Liver (tissue), 8 donors: ENCODE measurements at regions not wholly inside any gene's neighbourhood (a gene's known extent, or its start where the extent isn't known, plus 50 kb on each side); places are given as distances from the start of the nearest gene placed in this dataset.

Source experiments
- DNase-seq: peaks from one replicate; pipeline ENCODE4 v3.0.0-alpha.2; 2017; ENCODE audit warnings: low spot score
- H3K27ac ChIP-seq, 2 donors: one replicate each; pipeline ENCODE4 v1.7.0; 2013; ENCODE audit warnings: inconsistent platforms in 2 of 2, low read length in 2 of 2, control low read depth in 1 of 2, low read depth in 1 of 2, mild to moderate bottlenecking in 1 of 2
- H3K27me3 ChIP-seq, 4 donors: one replicate each; pipeline versions ENCODE4 v1.6.1 to v1.7.0; 2013; ENCODE audit warnings: low read length in 3 of 4, inconsistent platforms in 1 of 4, mild to moderate bottlenecking in 1 of 4, moderate library complexity in 1 of 4; ENCODE audit not compliant: control insufficient read depth in 4 of 4, insufficient read depth in 4 of 4
- H3K36me3 ChIP-seq, 4 donors: one replicate each; pipeline versions ENCODE4 v1.6.1 to v1.7.0; 2013; ENCODE audit warnings: low read length in 3 of 4, mild to moderate bottlenecking in 3 of 4, low read depth in 1 of 4, moderate library complexity in 1 of 4; ENCODE audit not compliant: control insufficient read depth in 4 of 4, insufficient read depth in 3 of 4
- H3K4me1 ChIP-seq, 4 donors: one replicate each; pipeline versions ENCODE4 v1.6.1 to v1.7.0; 2013; ENCODE audit warnings: low read length in 3 of 4, mild to moderate bottlenecking in 3 of 4, moderate library complexity in 1 of 4; ENCODE audit not compliant: control insufficient read depth in 4 of 4, insufficient read depth in 4 of 4
- H3K4me3 ChIP-seq, 3 donors: one replicate each; pipeline versions ENCODE4 v1.6.1 to v1.7.0; 2013; ENCODE audit warnings: low read length in 3 of 3, control low read depth in 1 of 3, low read depth in 1 of 3, mild to moderate bottlenecking in 1 of 3
- H3K9ac ChIP-seq, 2 donors: one replicate each; pipeline ENCODE4 v1.7.0; 2013; ENCODE audit warnings: low read length in 2 of 2, mild to moderate bottlenecking in 2 of 2, moderate library complexity in 2 of 2, control low read depth in 1 of 2, low read depth in 1 of 2
- H3K9me3 ChIP-seq, 4 donors: one replicate each; pipeline versions ENCODE4 v1.6.1 to v1.7.0; 2013; ENCODE audit warnings: low read length in 3 of 4; ENCODE audit not compliant: control insufficient read depth in 4 of 4
- EGR1 ChIP-seq, 2 donors: IDR thresholded peaks; 2 replicates each; pipeline ENCODE4 v1.6.1; 2016 to 2018; ENCODE audit warnings: antibody characterized with exemption in 2 of 2, low read depth in 2 of 2
- FOXA1 ChIP-seq: IDR thresholded peaks from 2 replicates; pipeline ENCODE4 v1.6.1; 2016; ENCODE audit warnings: antibody characterized with exemption
- FOXA2 ChIP-seq: IDR thresholded peaks from 2 replicates; pipeline ENCODE4 v1.6.1; 2016; ENCODE audit warnings: antibody characterized with exemption
- GABPA ChIP-seq, 2 donors: IDR thresholded peaks in 1 of 2; conservative IDR thresholded peaks in 1 of 2; 2 replicates each; pipeline ENCODE4 v1.6.1; 2016; ENCODE audit warnings: antibody characterized with exemption in 2 of 2, mild to moderate bottlenecking in 1 of 2, moderate library complexity in 1 of 2
- HNF4A ChIP-seq, 2 donors: conservative IDR thresholded peaks; 2 replicates each; pipeline ENCODE4 v1.6.1; 2016; ENCODE audit warnings: antibody characterized with exemption in 2 of 2, mild to moderate bottlenecking in 2 of 2
- HNF4G ChIP-seq: IDR thresholded peaks from 2 replicates; pipeline ENCODE4 v1.6.1; 2016; ENCODE audit warnings: antibody characterized with exemption
- MAX ChIP-seq: IDR thresholded peaks from 2 replicates; pipeline ENCODE4 v1.6.1; 2016; ENCODE audit warnings: antibody characterized with exemption
- NR2F2 ChIP-seq: IDR thresholded peaks from 2 replicates; pipeline ENCODE4 v1.6.1; 2016; ENCODE audit warnings: antibody characterized with exemption
- REST ChIP-seq: IDR thresholded peaks from 2 replicates; pipeline ENCODE4 v1.6.1; 2016; ENCODE audit warnings: antibody characterized with exemption, mild to moderate bottlenecking
- SP1 ChIP-seq: IDR thresholded peaks from 2 replicates; pipeline ENCODE4 v1.6.1; 2018; ENCODE audit warnings: antibody characterized with exemption, mild to moderate bottlenecking
- YY1 ChIP-seq: IDR thresholded peaks from 2 replicates; pipeline ENCODE4 v1.6.1; 2016; ENCODE audit warnings: antibody characterized with exemption, mild to moderate bottlenecking
- whole genome bisulfite sequencing: extraction: QIAGEN DNeasy Blood & Tissue Kit; methylation state at CpG from one replicate; pipeline ENCODE4 v1.1.7; 2013; 5-methylcytosine and 5-hydroxymethylcytosine counted together
- TF ChIP-seq, protein P1 (sequence below): fragments of 150-350 bp; IDR thresholded peaks from 2 replicates; pipeline ENCODE4 v1.5.1; 2017; ENCODE audit warnings: improper control_type of control experiment, low read depth, low read length; ENCODE audit not compliant: missing input control
- TF ChIP-seq, protein P2 (sequence below): IDR thresholded peaks from 2 replicates; pipeline ENCODE4 v1.6.1; 2016; ENCODE audit warnings: antibody characterized with exemption
- donor health status: healthy.
- donor health status: healthy.
- donor health status: healthy.
- donor health status: healthy.
- donor health status: healthy.

GRCh38 chr7:131741446-131741845, 185.0 kb upstream of the PODXL start:
- no peak overlapping the region for H3K4me3 ChIP-seq
- H3K27ac ChIP-seq, result no peak overlapping the region
- H3K9me3 ChIP-seq, result peaks cover 0 to 4% (median 0%) of the 10 kb centered on the region in 4 donors
- no peaks in the 10 kb centered on the region for H3K36me3 ChIP-seq
- H3K9ac ChIP-seq, result no peak overlapping the region
- no peak for TF ChIP-seq MAX
- no peak for TF ChIP-seq REST
- no peak for TF ChIP-seq GABPA (IDR thresholded peaks at IDR 0.05 in 1 of 2, conservative IDR thresholded peaks at IDR 0.05 in 1 of 2)
- TF ChIP-seq FOXA2, result no peak
- TF ChIP-seq HNF4A (conservative IDR thresholded peaks at IDR 0.05), result no peak
- no peak for TF ChIP-seq SP1
- TF ChIP-seq HNF4G, result no peak
- no peak for TF ChIP-seq YY1
- no peak for TF ChIP-seq NR2F2
- DNase-seq, result no peak
- no peaks in the 10 kb centered on the region for H3K4me1 ChIP-seq
- peaks cover 0 to 5% (median 2%) of the 10 kb centered on the region in 4 donors for H3K27me3 ChIP-seq
- WGBS, result 67% methylated on average over 4 of the region's 4 CpGs

DNA sequence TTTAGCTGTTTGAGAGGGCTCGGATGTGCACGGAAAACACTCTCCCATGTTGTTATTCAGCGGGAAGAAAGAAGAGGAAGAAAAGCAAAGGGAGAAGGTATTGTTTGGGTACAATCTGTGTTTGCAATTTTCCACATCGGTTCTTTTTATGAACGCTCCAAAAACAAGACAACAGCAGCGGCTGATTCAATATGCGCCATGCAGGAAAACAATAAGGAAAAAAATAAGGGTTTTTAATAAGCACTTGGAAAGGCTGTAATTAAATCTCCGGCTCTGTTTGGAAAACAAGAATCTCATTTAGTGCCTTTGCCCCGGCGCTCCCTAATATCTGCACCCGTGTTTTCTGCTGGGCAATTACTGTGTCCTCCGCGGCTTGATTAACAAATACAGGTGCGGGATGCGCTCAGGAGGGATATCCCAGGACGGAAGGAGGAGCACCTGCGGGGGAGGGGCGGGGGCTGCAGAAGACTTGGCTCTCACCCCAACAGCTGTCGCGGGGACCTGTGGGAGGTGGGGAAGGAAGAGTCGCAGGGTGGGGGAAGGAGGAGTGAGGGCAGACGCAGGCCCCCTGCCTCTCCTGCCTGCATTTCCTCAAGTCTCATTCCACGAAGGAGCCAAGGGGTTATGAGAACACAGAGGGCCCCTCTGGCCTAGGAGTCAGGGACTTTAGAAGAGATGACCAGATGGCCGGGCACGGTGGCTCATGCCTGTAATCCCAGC, 181.5 kb upstream of the PODXL start:
- H3K9me3 ChIP-seq, result peaks cover 0 to 4% (median 0%) of the 10 kb centered on the region in 4 donors
- no peak for TF ChIP-seq SP1
- TF ChIP-seq FOXA2, result no peak
- TF ChIP-seq, protein P1, sequence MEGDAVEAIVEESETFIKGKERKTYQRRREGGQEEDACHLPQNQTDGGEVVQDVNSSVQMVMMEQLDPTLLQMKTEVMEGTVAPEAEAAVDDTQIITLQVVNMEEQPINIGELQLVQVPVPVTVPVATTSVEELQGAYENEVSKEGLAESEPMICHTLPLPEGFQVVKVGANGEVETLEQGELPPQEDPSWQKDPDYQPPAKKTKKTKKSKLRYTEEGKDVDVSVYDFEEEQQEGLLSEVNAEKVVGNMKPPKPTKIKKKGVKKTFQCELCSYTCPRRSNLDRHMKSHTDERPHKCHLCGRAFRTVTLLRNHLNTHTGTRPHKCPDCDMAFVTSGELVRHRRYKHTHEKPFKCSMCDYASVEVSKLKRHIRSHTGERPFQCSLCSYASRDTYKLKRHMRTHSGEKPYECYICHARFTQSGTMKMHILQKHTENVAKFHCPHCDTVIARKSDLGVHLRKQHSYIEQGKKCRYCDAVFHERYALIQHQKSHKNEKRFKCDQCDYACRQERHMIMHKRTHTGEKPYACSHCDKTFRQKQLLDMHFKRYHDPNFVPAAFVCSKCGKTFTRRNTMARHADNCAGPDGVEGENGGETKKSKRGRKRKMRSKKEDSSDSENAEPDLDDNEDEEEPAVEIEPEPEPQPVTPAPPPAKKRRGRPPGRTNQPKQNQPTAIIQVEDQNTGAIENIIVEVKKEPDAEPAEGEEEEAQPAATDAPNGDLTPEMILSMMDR, result no peak
- TF ChIP-seq FOXA1, result no peak
- TF ChIP-seq, protein P2, sequence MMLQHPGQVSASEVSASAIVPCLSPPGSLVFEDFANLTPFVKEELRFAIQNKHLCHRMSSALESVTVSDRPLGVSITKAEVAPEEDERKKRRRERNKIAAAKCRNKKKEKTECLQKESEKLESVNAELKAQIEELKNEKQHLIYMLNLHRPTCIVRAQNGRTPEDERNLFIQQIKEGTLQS, result no peak
- TF ChIP-seq HNF4G, result no peak
- no peak for TF ChIP-seq EGR1 (IDR thresholded peaks at IDR 0.05; ENCODE audit: low read depth in 2 of 2)
- H3K36me3 ChIP-seq, result no peaks in the 10 kb centered on the region
- H3K27me3 ChIP-seq, result peaks cover 0 to 7% (median 2%) of the 10 kb centered on the region in 4 donors
- WGBS, result 62% methylated on average over 25 of the region's 25 CpGs
- DNase-seq, result no peak
- no peak overlapping the region for H3K4me3 ChIP-seq
- H3K4me1 ChIP-seq, result no peaks in the 10 kb centered on the region
- no peak overlapping the region for H3K9ac ChIP-seq
- H3K27ac ChIP-seq, result no peak overlapping the region
